ENCODE measurements at regions not wholly inside any gene's neighbourhood (a gene's known extent, or its start where the extent isn't known, plus 50 kb on each side); places are given as distances from the start of the nearest gene placed in this dataset.

- no peak for DNase-seq
Observed at GRCh38 chr7:142327628-142328405, 70.0 kb upstream of the PRSS58 start.

- DNase-seq, result no peak
Observed at GRCh38 chr7:142323706-142324105, 65.8 kb upstream of the PRSS58 start.

- DNase-seq, result no peak
Observed at GRCh38 chr7:142321391-142321790, 63.5 kb upstream of the PRSS58 start.

GRCh38 chr7:142320883-142321282 lies 63.0 kb upstream of the PRSS58 start:
- DNase-seq, result no peak

- no peak for DNase-seq
Observed at GRCh38 chr7:142319970-142320369, 62.1 kb upstream of the PRSS58 start.

- no peak for DNase-seq
Observed at GRCh38 chr7:142314281-142314680, 56.4 kb upstream of the PRSS58 start.

GRCh38 chr7:142313528-142313927 lies 55.7 kb upstream of the PRSS58 start:
- no peak for DNase-seq

- no peak for DNase-seq
Observed at GRCh38 chr7:142311876-142312275, 54.0 kb upstream of the PRSS58 start.

- no peak for DNase-seq
Observed at GRCh38 chr7:142308918-142309317, 51.1 kb upstream of the PRSS58 start.

GRCh38 chr7:142308326-142308725 lies 50.5 kb upstream of the PRSS58 start:
- no peak for DNase-seq
